Panc1 (cell line): ENCODE measurements at regions not wholly inside any gene's neighbourhood (a gene's known extent, or its start where the extent isn't known, plus 50 kb on each side); places are given as distances from the start of the nearest gene placed in this dataset.

Experiments used
- ATAC-seq: fragments of 200-7000 bp; cut with Tn5 transposase; 2 replicates; pipeline ENCODE4 v1.9.1; 2020; ENCODE audit warnings: mild to moderate bottlenecking, moderate library complexity
- BruUV-seq: library from RNA; stranded (reverse); fragments of 400-500 nt; replicated peaks from 2 replicates; lab custom pipeline; 2021; lab: Mats Ljungman, UMichigan
- CTCF ChIA-PET: fragments of 300-600 bp; sonication (Branson Sonifier 250); formaldehyde crosslinking; loops from one replicate; lab custom pipeline; 2022; ENCODE audit warnings: antibody characterized with exemption; lab: Charles Lee
- POLR2A ChIA-PET: fragments of 300-600 bp; sonication (Branson Sonifier 250); formaldehyde crosslinking; loops from one replicate; lab custom pipeline; 2022; ENCODE audit warnings: antibody characterized with exemption; lab: Charles Lee
- DNase-seq: peaks from one replicate; pipeline ENCODE4 v3.0.0-alpha.2; 2010; ENCODE audit warnings: low read depth, low spot score
- H3K27ac ChIP-seq: 2 replicates; pipeline ENCODE4 v1.5.1; 2011; ENCODE audit warnings: mild to moderate bottlenecking, low read length, inconsistent platforms
- H3K27me3 ChIP-seq: fragments of 200-500 bp; sonication (Bioruptor generic); 2 replicates; pipeline ENCODE4 v1.6.0; 2014; ENCODE audit warnings: low read length, inconsistent platforms; ENCODE audit not compliant: control insufficient read depth, insufficient read depth
- H3K36me3 ChIP-seq: fragments of 200-500 bp; sonication (Bioruptor generic); 2 replicates; pipeline ENCODE4 v1.5.1; 2014; ENCODE audit warnings: inconsistent platforms, mild to moderate bottlenecking, low read length, moderate library complexity; ENCODE audit not compliant: control insufficient read depth, insufficient read depth
- H3K4me1 ChIP-seq: 2 replicates; pipeline ENCODE4 v1.5.1; 2011; ENCODE audit warnings: inconsistent platforms, mild to moderate bottlenecking, low read length, moderate library complexity; ENCODE audit not compliant: control insufficient read depth, insufficient read depth
- H3K4me3 ChIP-seq, 2 experiments: 2 replicates each; pipeline ENCODE4 v1.5.1; 2011 to 2012; ENCODE audit warnings: low read depth in 2 of 2, low read length in 2 of 2, mild to moderate bottlenecking in 2 of 2, inconsistent platforms in 1 of 2, moderate library complexity in 1 of 2
- H3K9me3 ChIP-seq: fragments of 200-500 bp; sonication (Bioruptor generic); 2 replicates; pipeline ENCODE4 v1.5.1; 2014; ENCODE audit warnings: low read depth, mild to moderate bottlenecking, inconsistent platforms, low read length, moderate library complexity; ENCODE audit not compliant: control insufficient read depth, insufficient read depth
- POLR2AphosphoS5 ChIP-seq: IDR thresholded peaks from 2 replicates; pipeline ENCODE4 v1.6.1; 2012; ENCODE audit warnings: mild to moderate bottlenecking, low read depth, low read length, moderate library complexity
- SIN3A ChIP-seq: IDR thresholded peaks from 2 replicates; pipeline ENCODE4 v1.6.1; 2012; ENCODE audit warnings: low read depth, mild to moderate bottlenecking, low read length, moderate library complexity, borderline replicate concordance; ENCODE audit not compliant: insufficient read depth
- TCF7L2 ChIP-seq: IDR thresholded peaks from 2 replicates; pipeline ENCODE4 v1.6.1; 2011; ENCODE audit warnings: mild to moderate bottlenecking, low read depth, low read length, inconsistent platforms
- in situ Hi-C: cut with HindIII; loops from 2 replicates; pipeline ENCODE4 v1.10.0; 2016; ENCODE audit warnings: low sequenced_read_pairs, low pct_unique_long_range_greater_than_20kb
- intact Hi-C: fragments of 100-400 bp; cut with micrococcal nuclease; formaldehyde crosslinking; loops from one replicate; pipeline ENCODE4 v1.10.0; 2022; ENCODE audit not compliant: unreplicated experiment
- TF ChIP-seq, protein P1 (sequence below), 2 experiments: IDR thresholded peaks; 2 replicates each; pipeline ENCODE4 v1.6.1; 2011 to 2012; ENCODE audit warnings: low read depth in 2 of 2, control low read depth in 1 of 2, low read length in 1 of 2, mild to moderate bottlenecking in 1 of 2, moderate library complexity in 1 of 2; ENCODE audit not compliant: insufficient read depth in 1 of 2
- TF ChIP-seq, protein P2 (sequence below): fragments of 450-650 bp; IDR thresholded peaks from 2 replicates; pipeline ENCODE4 v1.5.1; 2017; ENCODE audit warnings: mild to moderate bottlenecking

DNA sequence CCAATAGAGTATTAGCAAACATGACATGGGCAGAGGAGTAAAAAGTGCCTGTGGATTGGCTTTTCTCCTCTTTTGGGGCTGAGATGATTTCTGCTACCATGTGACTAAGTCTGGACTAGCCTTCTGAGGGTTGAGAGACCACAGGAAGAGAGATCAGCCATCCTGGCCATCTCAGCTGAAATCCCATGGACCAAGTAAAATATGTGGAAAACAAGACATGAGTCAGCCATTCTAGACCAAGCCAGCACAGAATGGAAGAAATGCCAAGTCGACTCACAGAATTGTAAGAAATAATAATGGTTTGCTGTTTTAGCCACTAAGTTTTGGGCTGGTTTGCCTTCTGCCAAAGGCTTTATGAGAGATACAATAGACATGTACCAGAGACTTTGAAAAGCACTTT is 377.8 kb downstream of the CHSY3 start:
- no TSS peak for BruUV-seq
- ATAC-seq (no peak), DNase-seq (no peak)
- in situ Hi-C loops = no loop called here
- TF ChIP-seq POLR2AphosphoS5 (no peak), TCF7L2 (no peak), SIN3A (no peak)
- TF ChIP-seq, protein P1, sequence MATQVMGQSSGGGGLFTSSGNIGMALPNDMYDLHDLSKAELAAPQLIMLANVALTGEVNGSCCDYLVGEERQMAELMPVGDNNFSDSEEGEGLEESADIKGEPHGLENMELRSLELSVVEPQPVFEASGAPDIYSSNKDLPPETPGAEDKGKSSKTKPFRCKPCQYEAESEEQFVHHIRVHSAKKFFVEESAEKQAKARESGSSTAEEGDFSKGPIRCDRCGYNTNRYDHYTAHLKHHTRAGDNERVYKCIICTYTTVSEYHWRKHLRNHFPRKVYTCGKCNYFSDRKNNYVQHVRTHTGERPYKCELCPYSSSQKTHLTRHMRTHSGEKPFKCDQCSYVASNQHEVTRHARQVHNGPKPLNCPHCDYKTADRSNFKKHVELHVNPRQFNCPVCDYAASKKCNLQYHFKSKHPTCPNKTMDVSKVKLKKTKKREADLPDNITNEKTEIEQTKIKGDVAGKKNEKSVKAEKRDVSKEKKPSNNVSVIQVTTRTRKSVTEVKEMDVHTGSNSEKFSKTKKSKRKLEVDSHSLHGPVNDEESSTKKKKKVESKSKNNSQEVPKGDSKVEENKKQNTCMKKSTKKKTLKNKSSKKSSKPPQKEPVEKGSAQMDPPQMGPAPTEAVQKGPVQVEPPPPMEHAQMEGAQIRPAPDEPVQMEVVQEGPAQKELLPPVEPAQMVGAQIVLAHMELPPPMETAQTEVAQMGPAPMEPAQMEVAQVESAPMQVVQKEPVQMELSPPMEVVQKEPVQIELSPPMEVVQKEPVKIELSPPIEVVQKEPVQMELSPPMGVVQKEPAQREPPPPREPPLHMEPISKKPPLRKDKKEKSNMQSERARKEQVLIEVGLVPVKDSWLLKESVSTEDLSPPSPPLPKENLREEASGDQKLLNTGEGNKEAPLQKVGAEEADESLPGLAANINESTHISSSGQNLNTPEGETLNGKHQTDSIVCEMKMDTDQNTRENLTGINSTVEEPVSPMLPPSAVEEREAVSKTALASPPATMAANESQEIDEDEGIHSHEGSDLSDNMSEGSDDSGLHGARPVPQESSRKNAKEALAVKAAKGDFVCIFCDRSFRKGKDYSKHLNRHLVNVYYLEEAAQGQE (IDR thresholded peaks at IDR 0.05; ENCODE audit: insufficient read depth in 1 of 2, low read depth in 2 of 2, low read length in 1 of 2) = no peak
- TF ChIP-seq, protein P2, sequence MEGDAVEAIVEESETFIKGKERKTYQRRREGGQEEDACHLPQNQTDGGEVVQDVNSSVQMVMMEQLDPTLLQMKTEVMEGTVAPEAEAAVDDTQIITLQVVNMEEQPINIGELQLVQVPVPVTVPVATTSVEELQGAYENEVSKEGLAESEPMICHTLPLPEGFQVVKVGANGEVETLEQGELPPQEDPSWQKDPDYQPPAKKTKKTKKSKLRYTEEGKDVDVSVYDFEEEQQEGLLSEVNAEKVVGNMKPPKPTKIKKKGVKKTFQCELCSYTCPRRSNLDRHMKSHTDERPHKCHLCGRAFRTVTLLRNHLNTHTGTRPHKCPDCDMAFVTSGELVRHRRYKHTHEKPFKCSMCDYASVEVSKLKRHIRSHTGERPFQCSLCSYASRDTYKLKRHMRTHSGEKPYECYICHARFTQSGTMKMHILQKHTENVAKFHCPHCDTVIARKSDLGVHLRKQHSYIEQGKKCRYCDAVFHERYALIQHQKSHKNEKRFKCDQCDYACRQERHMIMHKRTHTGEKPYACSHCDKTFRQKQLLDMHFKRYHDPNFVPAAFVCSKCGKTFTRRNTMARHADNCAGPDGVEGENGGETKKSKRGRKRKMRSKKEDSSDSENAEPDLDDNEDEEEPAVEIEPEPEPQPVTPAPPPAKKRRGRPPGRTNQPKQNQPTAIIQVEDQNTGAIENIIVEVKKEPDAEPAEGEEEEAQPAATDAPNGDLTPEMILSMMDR = no peak
- Histone ChIP-seq H3K4me3 (no peak overlapping the region), H3K27ac (no peak overlapping the region), H3K27me3 (no peaks in the 10 kb centered on the region), H3K9me3 (no peaks in the 10 kb centered on the region), H3K4me1 (no peaks in the 10 kb centered on the region), H3K36me3 (no peaks in the 10 kb centered on the region)
- CTCF ChIA-PET = no interaction called here
- POLR2A ChIA-PET = no interaction called here
- intact Hi-C loops = no loop called here

DNA sequence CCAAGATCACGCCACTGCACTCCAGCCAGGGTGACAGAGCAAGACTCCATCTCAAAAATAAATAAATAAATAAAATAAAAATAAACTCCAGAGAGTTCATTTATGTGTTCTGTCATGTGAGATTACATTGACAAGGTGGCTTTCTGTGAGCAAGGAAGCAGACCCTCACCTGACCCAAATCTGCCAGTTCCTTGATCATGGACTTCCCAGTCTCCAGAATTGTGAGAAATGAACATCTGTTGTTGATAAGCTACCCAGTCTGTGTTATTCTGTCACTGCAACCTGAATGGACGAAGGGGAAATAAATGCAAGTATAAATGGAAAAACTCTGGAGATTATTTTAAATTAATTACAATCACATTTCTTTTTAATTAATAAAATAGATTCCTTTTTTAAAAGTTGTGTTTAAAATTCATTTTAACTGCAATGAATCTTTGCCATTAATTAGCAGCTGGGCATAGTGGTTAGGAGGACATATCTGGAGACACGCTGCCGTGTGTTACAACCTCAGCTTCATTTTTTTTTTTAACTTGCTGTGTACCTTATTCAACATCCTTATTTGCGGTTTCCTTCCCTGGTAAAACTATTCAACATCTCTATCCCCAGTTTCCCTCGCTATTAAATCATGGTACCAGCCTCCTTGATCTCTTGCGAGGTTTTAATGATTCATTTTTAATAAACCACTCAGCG is 376.4 kb downstream of the CHSY3 start:
- DNase-seq (no peak), ATAC-seq (no peak)
- H3K4me3 ChIP-seq = no peak overlapping the region
- intact Hi-C loops = no loop called here
- no peak overlapping the region for H3K27ac ChIP-seq
- in situ Hi-C loops = no loop called here
- CTCF ChIA-PET = interaction anchor here (0.6 kb wide), 1 partner anchor 20 kb away, joined by 3 read pairs; no protein-coding TSS in a partner anchor
- no peaks in the 10 kb centered on the region for H3K36me3 ChIP-seq
- no TSS peak for BruUV-seq
- TF ChIP-seq, protein P1 (IDR thresholded peaks at IDR 0.05; ENCODE audit: insufficient read depth in 1 of 2, low read depth in 2 of 2, low read length in 1 of 2) = no peak
- TF ChIP-seq POLR2AphosphoS5 (no peak), SIN3A (no peak)
- H3K9me3 ChIP-seq = no peaks in the 10 kb centered on the region
- POLR2A ChIA-PET = no interaction called here
- H3K27me3 ChIP-seq = no peaks in the 10 kb centered on the region
- H3K4me1 ChIP-seq = no peaks in the 10 kb centered on the region
